ENCODE measurements at regions not wholly inside any gene's neighbourhood (a gene's known extent, or its start where the extent isn't known, plus 50 kb on each side); places are given as distances from the start of the nearest gene placed in this dataset.

DNA sequence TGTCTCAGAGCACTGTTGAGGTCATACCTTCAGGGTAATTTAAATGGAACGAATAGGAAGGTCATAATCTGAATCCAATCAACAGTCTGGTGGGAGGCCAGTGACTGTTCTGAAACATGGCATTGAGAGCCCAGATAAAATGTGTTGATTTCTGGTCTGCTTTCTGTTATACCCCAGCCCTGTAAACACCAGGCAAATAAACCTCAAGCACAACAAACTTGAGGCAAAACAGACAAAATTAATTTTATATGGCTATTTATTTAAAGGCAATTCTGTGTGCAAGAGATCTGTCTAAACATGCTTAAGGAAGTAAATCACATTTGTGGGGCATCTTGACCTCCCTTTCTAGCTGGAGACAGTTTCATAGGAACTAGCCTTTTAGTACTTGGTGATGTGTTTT is 140.9 kb upstream of the SPEF2 start:
- Histone ChIP-seq H3K27ac (ENCODE audit: low read depth, low read length) (no peak overlapping the region), H3K36me3 (ENCODE audit: control insufficient read depth, insufficient read depth, low read length) (no peaks in the 10 kb centered on the region), H3K27me3 (ENCODE audit: control insufficient read depth, insufficient read depth, low read length) (no peaks in the 10 kb centered on the region), H3K9ac (ENCODE audit: low read length) (no peak overlapping the region), H3K4me3 (ENCODE audit: low read length) (no peak overlapping the region), H3K4me1 (ENCODE audit: control insufficient read depth, insufficient read depth, low read length) (no peaks in the 10 kb centered on the region)

DNA sequence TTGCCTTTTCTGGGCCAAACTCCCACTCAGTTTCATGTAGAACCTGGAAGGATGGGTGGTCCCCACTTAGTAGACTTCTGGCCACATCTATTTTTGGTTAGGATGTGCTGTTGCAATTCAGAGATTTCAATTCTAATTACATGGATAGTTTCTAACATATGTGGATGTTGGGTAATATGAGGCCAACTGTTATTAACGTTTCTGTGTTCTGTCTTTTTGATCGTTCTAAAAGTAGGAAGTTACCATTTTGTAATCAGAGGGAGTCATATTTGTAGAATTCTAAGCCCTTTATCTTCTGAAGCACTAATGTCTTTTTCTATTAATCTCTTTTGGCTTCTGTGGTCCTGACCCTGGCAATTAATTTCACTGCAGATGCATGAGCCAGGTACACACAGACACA is 141.6 kb upstream of the SPEF2 start:
- H3K27me3 ChIP-seq (ENCODE audit: control insufficient read depth, insufficient read depth, low read length), result no peaks in the 10 kb centered on the region
- H3K36me3 ChIP-seq (ENCODE audit: control insufficient read depth, insufficient read depth, low read length), result no peaks in the 10 kb centered on the region
- no peaks in the 10 kb centered on the region for H3K4me1 ChIP-seq (ENCODE audit: control insufficient read depth, insufficient read depth, low read length)
- no peak overlapping the region for H3K9ac ChIP-seq (ENCODE audit: low read length)
- no peak overlapping the region for H3K27ac ChIP-seq (ENCODE audit: low read depth, low read length)
- H3K4me3 ChIP-seq (ENCODE audit: low read length), result no peak overlapping the region

DNA sequence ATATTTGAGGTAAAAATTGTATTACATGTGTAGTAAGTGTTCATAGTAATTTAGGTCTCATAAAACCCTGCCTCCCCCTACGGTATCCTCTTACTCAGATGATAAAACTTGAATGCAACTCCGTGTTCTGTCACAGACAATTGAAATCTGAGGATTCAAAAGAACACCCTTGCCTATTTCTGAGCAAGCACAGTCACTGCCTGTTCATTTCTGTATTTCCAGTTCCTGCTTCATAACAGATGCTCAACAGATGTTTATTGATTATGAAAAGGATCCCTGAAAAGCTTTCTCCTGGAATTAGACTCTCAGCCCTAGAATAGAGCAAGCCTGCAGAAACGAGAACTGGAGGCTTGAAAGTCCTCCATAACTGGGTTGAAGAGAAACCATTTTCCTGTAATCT is 144.1 kb upstream of the SPEF2 start:
- Histone ChIP-seq H3K4me1 (ENCODE audit: control insufficient read depth, insufficient read depth, low read length) (no peaks in the 10 kb centered on the region), H3K4me3 (ENCODE audit: low read length) (no peak overlapping the region), H3K27me3 (ENCODE audit: control insufficient read depth, insufficient read depth, low read length) (no peaks in the 10 kb centered on the region), H3K9ac (ENCODE audit: low read length) (no peak overlapping the region), H3K36me3 (ENCODE audit: control insufficient read depth, insufficient read depth, low read length) (no peaks in the 10 kb centered on the region), H3K27ac (ENCODE audit: low read depth, low read length) (no peak overlapping the region)

DNA sequence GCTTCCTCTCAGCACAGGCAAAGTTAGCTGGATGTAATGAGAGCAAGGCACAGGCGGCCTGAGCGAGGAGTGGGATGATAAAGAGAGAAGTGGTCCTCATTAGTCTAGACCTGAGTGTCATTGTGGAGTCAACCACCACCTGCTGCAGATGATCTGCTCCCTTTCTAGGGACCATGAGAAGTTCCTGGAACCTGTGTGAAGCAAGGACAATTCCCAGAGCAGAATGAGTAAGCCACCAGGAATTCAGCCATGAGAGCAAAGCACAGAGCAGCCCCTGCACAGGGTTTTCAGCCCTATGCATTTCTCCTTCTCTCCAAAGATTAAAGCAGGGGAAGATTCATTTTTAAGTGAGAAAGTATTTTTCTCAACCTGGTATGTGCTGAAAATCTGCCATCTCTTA is 146.8 kb upstream of the SPEF2 start:
- H3K27me3 ChIP-seq (ENCODE audit: control insufficient read depth, insufficient read depth, low read length), result no peaks in the 10 kb centered on the region
- no peaks in the 10 kb centered on the region for H3K36me3 ChIP-seq (ENCODE audit: control insufficient read depth, insufficient read depth, low read length)
- H3K4me1 ChIP-seq (ENCODE audit: control insufficient read depth, insufficient read depth, low read length), result no peaks in the 10 kb centered on the region
- no peak overlapping the region for H3K9ac ChIP-seq (ENCODE audit: low read length)
- H3K4me3 ChIP-seq (ENCODE audit: low read length), result no peak overlapping the region
- no peak overlapping the region for H3K27ac ChIP-seq (ENCODE audit: low read depth, low read length)

DNA sequence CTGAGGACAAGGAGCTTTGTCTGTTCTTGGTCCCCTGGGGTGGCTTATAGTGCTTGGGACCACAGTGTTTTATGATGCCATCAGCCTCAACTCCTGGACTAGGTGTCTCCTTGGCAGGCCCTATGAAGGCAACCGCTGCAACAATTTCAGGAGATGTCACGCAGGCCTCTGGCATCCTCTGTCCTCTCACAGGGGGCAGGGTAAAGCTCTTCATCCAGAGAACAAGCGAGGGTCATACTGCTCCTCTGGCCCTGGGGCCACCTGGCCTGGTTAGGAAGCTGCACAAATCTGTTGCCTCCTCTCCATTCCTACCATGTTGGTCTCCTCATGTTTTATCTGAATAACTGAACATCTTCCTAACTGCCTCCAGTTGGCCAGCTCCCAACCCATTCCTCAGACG is 148.9 kb upstream of the SPEF2 start:
- Histone ChIP-seq H3K4me3 (ENCODE audit: low read length) (no peak overlapping the region), H3K4me1 (ENCODE audit: control insufficient read depth, insufficient read depth, low read length) (no peaks in the 10 kb centered on the region), H3K27ac (ENCODE audit: low read depth, low read length) (no peak overlapping the region), H3K9ac (ENCODE audit: low read length) (no peak overlapping the region), H3K36me3 (ENCODE audit: control insufficient read depth, insufficient read depth, low read length) (no peaks in the 10 kb centered on the region), H3K27me3 (ENCODE audit: control insufficient read depth, insufficient read depth, low read length) (no peaks in the 10 kb centered on the region)

DNA sequence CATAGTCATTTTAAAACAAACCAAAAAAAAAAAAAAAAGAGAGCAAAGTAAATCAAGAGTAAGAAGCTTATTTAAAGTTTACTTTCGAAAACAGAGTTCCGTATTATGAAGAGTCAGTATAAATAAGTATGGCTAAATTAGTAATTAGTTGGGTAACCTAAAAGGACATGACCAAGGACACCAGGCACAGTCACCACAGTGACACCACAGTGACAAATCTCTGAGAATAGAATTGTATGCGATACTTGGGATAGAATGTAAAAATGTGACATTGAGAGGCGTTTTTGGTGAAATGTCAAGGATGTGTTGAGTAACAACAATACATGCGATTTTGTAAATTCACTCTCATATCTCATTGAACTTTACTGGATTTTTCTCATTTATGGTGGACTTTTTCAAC is 150.9 kb upstream of the SPEF2 start:
- Histone ChIP-seq H3K4me1 (ENCODE audit: control insufficient read depth, insufficient read depth, low read length) (no peaks in the 10 kb centered on the region), H3K27ac (ENCODE audit: low read depth, low read length) (no peak overlapping the region)

DNA sequence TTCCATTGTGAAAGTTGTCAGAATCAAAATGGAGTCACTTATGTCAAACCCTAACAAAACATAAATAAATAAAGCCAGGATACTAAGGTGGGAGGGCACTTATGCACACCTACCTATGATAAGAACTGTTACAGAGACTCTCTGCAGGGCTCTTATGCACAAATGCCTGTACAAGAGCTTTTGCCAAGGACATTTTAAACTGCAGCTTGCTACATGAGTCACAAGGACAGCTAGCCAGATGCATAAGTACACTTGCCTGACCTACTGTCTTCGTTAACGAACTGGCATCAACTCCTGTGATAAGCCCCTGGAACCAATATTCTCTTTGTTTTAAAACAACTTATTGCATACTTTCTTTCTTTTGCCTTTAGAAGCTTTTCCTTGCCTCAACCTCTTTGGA is 152.9 kb upstream of the SPEF2 start:
- Histone ChIP-seq H3K36me3 (ENCODE audit: control insufficient read depth, insufficient read depth, low read length) (no peaks in the 10 kb centered on the region), H3K4me1 (ENCODE audit: control insufficient read depth, insufficient read depth, low read length) (no peaks in the 10 kb centered on the region), H3K9ac (ENCODE audit: low read length) (no peak overlapping the region)

More for the DNA sequence above, 150.9 kb upstream of the SPEF2 start:
- Histone ChIP-seq H3K4me3 (ENCODE audit: low read length) (no peak overlapping the region), H3K27me3 (ENCODE audit: control insufficient read depth, insufficient read depth, low read length) (no peaks in the 10 kb centered on the region), H3K9ac (ENCODE audit: low read length) (no peak overlapping the region), H3K36me3 (ENCODE audit: control insufficient read depth, insufficient read depth, low read length) (no peaks in the 10 kb centered on the region)

DNA sequence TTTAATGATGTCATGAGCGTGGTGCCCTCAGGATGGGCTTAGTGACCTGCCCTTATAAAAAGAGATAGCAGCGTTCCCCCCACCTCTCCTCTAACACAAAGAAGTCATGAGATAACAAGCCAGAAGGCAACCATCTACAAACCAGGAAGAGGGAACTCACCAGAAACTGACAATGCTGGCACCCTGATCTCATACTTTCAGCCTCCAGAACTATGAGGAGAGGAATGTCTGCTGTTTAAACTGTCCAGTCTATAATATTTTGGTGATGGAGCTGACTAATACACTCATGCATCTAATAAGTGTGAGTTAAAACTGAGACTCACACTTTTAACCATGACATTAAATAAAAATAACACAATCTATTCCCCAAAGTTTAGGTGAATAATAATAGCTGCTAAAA is 156.1 kb upstream of the SPEF2 start:
- no peaks in the 10 kb centered on the region for H3K36me3 ChIP-seq (ENCODE audit: control insufficient read depth, insufficient read depth, low read length)
- H3K4me1 ChIP-seq (ENCODE audit: control insufficient read depth, insufficient read depth, low read length), result no peaks in the 10 kb centered on the region
- no peak overlapping the region for H3K9ac ChIP-seq (ENCODE audit: low read length)
- no peaks in the 10 kb centered on the region for H3K27me3 ChIP-seq (ENCODE audit: control insufficient read depth, insufficient read depth, low read length)
- H3K27ac ChIP-seq (ENCODE audit: low read depth, low read length), result no peak overlapping the region
- H3K4me3 ChIP-seq (ENCODE audit: low read length), result no peak overlapping the region

More for the DNA sequence above, 152.9 kb upstream of the SPEF2 start:
- Histone ChIP-seq H3K27ac (ENCODE audit: low read depth, low read length) (no peak overlapping the region), H3K4me3 (ENCODE audit: low read length) (no peak overlapping the region), H3K27me3 (ENCODE audit: control insufficient read depth, insufficient read depth, low read length) (no peaks in the 10 kb centered on the region)

DNA sequence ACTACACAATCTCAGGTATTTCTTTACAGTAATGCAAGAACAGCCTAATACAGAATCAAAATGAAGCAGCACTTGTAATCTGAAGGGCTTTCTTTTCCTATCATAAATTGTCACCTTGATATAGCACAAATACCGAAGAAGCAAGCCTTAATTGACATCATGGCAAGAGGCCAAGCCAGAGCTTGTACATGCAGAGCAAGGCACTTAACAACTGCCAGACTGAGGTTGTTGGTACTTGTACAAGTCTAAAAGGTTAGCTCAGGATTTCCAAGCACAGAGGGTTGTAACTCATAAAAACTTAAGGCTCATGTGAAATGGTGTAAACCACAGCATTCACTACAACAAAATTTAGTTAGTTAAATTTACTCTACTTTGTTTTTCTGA is 158.8 kb upstream of the SPEF2 start:
- Histone ChIP-seq H3K27me3 (ENCODE audit: control insufficient read depth, insufficient read depth, low read length) (no peaks in the 10 kb centered on the region), H3K36me3 (ENCODE audit: control insufficient read depth, insufficient read depth, low read length) (no peaks in the 10 kb centered on the region), H3K27ac (ENCODE audit: low read depth, low read length) (no peak overlapping the region)

DNA sequence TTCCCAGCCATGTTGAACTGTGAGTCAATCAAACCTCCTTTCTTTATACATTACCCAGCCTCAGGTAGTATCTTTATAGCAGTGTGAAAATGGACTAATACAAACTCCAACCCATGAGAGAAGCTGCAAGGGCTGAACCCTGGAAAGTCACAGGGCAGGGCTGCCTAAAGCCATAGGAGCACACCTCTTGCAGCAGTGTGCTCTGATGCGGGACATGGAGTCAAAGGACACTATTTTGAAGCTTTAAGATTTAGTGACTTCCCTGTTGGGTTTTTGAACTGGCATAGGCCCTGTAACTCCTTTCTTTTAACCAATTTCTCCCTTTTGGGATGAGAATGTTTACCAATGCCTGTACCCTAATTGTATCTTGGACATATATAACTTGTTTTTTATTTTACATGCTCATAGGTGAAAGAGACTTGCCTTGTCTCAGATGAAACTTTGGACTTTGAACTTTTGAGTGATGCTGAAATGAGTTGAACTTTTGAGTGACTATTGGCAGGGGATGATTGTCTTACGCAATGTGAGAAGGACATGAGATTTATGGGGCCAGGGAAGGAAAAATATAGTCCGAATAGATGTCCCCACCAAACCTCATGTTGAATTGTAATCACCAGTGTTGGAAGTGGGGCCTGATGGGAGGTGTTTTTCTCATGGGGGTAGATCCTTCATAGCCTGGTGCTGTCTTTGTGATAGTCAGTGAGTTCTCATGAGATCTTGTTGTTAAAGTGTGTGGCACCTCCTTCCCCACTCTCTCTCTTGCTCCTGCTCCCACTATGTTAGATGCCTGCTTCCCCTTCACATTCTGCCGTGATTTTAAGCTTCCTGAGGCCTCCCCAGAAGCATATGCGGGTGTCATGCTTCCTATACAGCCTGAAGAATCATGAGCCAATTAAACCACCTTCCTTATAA is 159.5 kb upstream of the SPEF2 start:
- no peaks in the 10 kb centered on the region for H3K4me1 ChIP-seq (ENCODE audit: control insufficient read depth, insufficient read depth, low read length)
- no peak overlapping the region for H3K4me3 ChIP-seq (ENCODE audit: low read length)
- no peak overlapping the region for H3K9ac ChIP-seq (ENCODE audit: low read length)
- H3K36me3 ChIP-seq (ENCODE audit: control insufficient read depth, insufficient read depth, low read length), result no peaks in the 10 kb centered on the region
- H3K27me3 ChIP-seq (ENCODE audit: control insufficient read depth, insufficient read depth, low read length), result no peaks in the 10 kb centered on the region
- no peak overlapping the region for H3K27ac ChIP-seq (ENCODE audit: low read depth, low read length)

More for the DNA sequence above, 158.8 kb upstream of the SPEF2 start:
- no peak overlapping the region for H3K9ac ChIP-seq (ENCODE audit: low read length)
- no peaks in the 10 kb centered on the region for H3K4me1 ChIP-seq (ENCODE audit: control insufficient read depth, insufficient read depth, low read length)
- H3K4me3 ChIP-seq (ENCODE audit: low read length), result no peak overlapping the region

DNA sequence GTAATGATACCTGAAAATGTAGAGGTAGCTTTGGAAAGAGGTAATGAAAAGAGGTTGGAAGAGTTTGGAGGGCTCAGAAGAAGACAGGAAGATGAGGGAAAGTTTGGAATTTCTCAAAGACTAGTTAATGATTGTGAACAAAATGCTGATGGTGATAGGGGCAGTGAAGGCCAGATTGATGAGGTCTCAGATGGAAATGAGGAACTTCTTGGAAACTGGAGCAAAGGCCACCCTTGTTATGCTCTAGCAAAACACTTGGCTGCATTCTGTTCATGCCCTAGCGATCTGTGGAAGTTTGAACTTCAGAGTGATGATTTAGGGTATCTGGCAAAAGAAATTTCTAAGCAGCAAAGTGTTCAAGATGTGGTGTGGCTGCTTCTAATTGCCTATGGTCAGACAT is 161.2 kb upstream of the SPEF2 start:
- Histone ChIP-seq H3K4me1 (ENCODE audit: control insufficient read depth, insufficient read depth, low read length) (no peaks in the 10 kb centered on the region), H3K4me3 (ENCODE audit: low read length) (no peak overlapping the region), H3K27ac (ENCODE audit: low read depth, low read length) (no peak overlapping the region), H3K9ac (ENCODE audit: low read length) (no peak overlapping the region), H3K27me3 (ENCODE audit: control insufficient read depth, insufficient read depth, low read length) (no peaks in the 10 kb centered on the region), H3K36me3 (ENCODE audit: control insufficient read depth, insufficient read depth, low read length) (no peaks in the 10 kb centered on the region)

DNA sequence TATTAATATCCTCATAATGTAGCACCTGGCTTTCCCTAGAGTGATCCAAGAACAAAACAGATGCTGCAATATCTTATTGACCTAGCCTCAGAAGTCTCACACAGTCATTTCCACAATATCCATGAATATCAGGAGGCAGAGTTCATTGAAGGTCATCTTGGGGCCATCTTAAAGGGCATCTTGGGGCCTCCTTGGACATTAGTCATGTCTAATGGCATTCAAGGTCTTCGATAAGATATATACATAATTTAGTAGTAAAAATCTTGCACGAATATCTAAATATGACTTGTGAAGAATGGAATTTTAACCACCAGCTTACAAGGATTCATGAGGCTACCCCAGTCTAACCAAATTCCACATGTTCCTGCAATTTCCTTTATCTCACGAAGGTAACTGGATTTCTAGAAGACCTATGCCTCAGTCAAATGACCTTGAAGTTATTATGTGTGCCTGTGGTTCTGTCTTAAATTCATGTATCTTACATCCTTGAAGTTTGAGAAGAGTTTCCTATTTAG is 163.6 kb upstream of the SPEF2 start:
- Histone ChIP-seq H3K4me1 (ENCODE audit: control insufficient read depth, insufficient read depth, low read length) (no peaks in the 10 kb centered on the region), H3K27me3 (ENCODE audit: control insufficient read depth, insufficient read depth, low read length) (no peaks in the 10 kb centered on the region), H3K36me3 (ENCODE audit: control insufficient read depth, insufficient read depth, low read length) (no peaks in the 10 kb centered on the region), H3K27ac (ENCODE audit: low read depth, low read length) (no peak overlapping the region), H3K9ac (ENCODE audit: low read length) (no peak overlapping the region), H3K4me3 (ENCODE audit: low read length) (no peak overlapping the region)
